GM12874 (cell line): ENCODE measurements at regions not wholly inside any gene's neighbourhood (a gene's known extent, or its start where the extent isn't known, plus 50 kb on each side); places are given as distances from the start of the nearest gene placed in this dataset.

ENCODE experiments used
- TF ChIP-seq, protein P1 (sequence below): IDR thresholded peaks from 2 replicates; pipeline ENCODE4 v1.5.1; 2011; ENCODE audit warnings: low read depth, mild to moderate bottlenecking, control low read depth, low read length, moderate library complexity; ENCODE audit not compliant: insufficient read depth

DNA sequence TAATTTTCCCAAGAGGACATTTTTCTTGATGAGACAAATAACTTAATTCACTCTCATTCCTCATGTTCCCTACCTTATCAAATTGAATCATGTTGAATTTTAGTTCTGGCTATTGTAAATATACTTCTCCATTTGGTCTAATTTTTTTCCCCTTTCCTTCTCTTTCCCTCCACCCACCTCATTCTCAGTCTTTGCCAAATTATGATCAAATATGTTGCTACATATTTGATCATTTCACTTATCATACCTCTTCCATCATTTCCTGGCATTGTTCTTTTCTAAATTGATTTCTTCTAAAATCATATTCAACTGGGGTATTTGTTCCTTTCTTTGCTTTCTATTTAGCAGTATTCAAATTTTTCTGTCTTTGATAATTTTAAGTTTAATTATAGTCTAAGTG is 52.3 kb downstream of the HDGFL1 start:
- TF ChIP-seq, protein P1, sequence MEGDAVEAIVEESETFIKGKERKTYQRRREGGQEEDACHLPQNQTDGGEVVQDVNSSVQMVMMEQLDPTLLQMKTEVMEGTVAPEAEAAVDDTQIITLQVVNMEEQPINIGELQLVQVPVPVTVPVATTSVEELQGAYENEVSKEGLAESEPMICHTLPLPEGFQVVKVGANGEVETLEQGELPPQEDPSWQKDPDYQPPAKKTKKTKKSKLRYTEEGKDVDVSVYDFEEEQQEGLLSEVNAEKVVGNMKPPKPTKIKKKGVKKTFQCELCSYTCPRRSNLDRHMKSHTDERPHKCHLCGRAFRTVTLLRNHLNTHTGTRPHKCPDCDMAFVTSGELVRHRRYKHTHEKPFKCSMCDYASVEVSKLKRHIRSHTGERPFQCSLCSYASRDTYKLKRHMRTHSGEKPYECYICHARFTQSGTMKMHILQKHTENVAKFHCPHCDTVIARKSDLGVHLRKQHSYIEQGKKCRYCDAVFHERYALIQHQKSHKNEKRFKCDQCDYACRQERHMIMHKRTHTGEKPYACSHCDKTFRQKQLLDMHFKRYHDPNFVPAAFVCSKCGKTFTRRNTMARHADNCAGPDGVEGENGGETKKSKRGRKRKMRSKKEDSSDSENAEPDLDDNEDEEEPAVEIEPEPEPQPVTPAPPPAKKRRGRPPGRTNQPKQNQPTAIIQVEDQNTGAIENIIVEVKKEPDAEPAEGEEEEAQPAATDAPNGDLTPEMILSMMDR, result no peak

- TF ChIP-seq, protein P1, result no peak
Observed at GRCh38 chr6:22622351-22622750, 53.0 kb downstream of the HDGFL1 start.

- TF ChIP-seq, protein P1, result no peak
Observed at GRCh38 chr6:22622813-22623212, 53.4 kb downstream of the HDGFL1 start.

DNA sequence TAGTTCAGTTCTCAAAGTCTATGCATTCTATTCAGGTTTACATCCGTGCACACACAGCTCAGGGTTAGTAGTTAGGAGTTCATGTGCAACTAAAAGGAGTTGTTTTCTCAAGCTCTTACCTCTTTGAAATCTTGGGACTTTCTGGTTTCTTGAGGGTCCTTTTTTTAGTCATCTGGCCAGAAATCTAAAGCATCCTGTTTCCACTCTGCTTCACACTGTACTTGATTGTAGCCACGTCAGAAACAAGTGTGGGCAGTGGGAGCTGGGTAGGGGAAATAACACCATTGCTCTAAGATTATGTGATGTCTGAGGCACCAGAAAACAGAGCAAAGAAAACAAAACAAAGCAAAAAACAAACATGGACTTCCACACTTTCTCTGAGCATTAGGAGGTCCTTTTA is 58.3 kb downstream of the HDGFL1 start:
- TF ChIP-seq, protein P1, result no peak

DNA sequence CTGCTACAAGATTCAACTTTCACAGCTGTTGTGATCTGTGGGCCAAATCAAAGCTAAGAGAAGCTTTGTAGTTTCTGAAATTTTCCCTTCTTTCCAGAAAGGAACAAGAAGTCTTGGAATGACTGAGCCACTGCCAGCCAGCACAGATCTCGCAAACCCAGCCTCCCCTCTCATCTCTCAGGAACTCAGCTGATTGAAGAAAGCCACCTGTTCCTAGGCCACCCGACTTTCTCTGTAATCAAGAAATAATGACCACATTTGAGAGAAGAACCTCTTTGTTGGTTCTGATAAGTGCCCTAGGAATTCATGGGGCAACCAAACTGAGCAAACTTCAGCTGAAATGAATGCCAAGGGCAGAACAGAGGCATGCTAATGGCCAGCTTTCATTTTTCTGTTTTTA is 61.7 kb downstream of the HDGFL1 start:
- TF ChIP-seq, protein P1, result no peak

GRCh38 chr6:22632581-22633145 is 63.3 kb downstream of the HDGFL1 start:
- TF ChIP-seq, protein P1, result no peak

DNA sequence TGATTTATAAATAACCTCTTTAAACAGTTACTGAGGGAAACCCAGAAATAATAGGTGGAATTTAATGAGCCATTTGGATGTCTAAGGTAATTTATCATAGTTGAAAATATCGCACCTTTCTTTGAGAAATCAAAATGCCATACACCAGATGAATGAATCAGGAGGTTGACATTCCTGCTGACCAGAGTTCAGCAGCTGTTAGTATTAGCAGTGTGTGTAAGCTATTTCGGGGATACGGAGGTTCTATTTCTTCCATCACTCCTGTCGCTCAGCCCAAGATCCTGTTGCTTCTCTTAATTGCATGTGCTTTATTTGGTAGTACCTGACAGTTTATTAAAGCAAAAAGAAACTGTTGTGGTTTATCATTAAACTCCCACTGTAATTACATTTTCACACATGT is 67.1 kb downstream of the HDGFL1 start:
- TF ChIP-seq, protein P1, result no peak

DNA sequence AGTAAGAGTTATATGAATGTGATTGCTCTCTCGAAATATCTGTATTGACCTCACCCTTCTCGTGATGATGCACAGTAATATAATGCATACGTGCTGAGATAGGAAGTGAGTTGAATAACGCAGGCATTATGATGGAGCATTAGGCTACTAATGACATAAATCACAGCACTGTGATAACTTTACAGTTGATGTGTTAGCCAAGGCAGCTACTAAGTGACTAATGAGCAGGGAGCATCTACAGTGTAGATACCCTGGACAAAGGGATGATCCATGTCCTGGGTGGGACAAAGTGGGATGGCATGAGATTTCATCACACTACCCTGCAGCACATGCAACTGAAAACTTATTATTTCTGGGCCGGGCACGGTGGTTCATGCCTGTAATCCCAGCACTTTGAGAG is 68.4 kb downstream of the HDGFL1 start:
- TF ChIP-seq, protein P1, result no peak
